Ureter (tissue), 1 donor: ENCODE measurements at regions not wholly inside any gene's neighbourhood (a gene's known extent, or its start where the extent isn't known, plus 50 kb on each side); places are given as distances from the start of the nearest gene placed in this dataset.
"Not testable (repeated sequence)": the region's sequence is repeated elsewhere in the genome, so short reads cannot be mapped to it uniquely, and the experiment has no call there.

Experiments used
- DNase-seq: peaks from one replicate; pipeline ENCODE4 v3.0.0-alpha.2; 2020; ENCODE audit warnings: low spot score
- donor health status: DM: yes; HTN: yes; CAD: no.

- DNase-seq = no peak
These were observed 225.6 kb upstream of the VLDLR start for GRCh38 chr9:2395814-2396612.

DNA sequence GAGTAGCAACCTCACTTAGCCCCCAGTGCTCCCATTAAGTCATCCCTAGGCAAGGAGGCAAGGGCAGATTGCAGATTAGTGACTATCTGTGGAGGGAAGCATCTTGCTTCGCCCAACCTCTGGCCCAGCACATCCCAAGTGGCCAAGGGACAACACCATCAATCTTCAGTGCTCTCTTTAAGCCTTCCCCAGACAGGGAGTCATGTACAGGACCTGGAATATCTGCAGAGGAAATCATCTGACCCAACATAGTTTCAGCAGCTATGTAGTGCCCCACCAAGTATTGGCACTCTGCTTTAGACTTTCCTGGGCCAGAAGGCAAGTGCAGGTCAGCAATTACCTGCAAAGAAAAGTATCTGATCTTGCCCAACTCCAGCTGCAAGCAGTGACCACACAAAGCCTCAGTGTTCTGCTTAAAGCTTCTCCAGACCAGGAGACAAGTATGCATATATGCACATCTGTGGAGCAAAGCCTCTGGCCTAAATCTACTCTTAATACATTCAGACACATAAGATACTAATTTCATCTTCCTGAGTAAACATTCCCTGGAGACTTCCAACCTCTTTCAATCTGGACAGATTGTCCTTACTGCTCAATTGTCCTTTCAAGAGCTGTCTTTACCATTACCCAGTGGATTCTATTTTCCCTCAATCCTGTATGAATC is 224.8 kb upstream of the VLDLR start:
- no peak for DNase-seq

- DNase-seq = not testable (repeated sequence)
These were observed 223.7 kb upstream of the VLDLR start for GRCh38 chr9:2397875-2398274.

- DNase-seq = not testable (repeated sequence)
These were observed 219.8 kb upstream of the VLDLR start for GRCh38 chr9:2401746-2402145.

DNA sequence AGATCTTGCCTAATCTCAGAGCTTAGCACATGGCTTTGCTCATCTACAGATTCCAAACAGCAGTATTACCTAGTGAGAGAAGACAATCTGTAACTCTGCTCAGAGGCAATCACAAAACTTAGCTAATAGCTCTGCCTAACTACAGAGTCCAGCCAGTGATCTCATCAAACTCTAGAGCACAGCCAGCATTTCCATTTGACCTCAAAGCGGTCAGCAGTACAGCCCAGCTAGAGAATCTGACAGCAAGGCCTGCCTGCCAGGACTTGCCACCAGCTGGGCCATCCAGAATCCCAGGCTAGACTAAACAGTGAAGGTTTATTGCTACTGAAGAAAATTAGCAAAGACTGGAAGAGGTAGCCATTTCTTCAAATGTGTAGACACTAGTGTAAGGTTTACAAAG is 217.9 kb upstream of the VLDLR start:
- no peak for DNase-seq

DNA sequence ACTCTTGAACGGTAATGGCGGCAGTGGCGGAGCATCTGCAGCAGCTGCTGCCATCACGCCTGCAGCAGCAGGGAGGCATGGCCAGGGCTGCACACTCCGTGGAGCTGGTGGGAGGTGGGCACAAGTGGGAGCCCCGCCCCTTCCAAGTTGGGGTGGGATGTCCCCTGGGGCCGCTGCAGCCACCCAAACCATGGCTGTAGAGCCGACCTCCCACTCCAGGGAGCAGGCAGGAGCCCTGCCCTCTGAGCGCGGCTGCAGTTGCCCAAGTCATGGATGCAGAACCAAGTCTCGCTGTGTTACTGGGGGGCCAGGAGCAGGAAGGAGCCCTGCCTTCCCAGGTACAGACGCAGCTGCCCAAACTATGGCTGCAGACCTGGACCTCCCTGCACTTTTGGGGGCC is 215.3 kb upstream of the VLDLR start:
- no peak for DNase-seq

DNA sequence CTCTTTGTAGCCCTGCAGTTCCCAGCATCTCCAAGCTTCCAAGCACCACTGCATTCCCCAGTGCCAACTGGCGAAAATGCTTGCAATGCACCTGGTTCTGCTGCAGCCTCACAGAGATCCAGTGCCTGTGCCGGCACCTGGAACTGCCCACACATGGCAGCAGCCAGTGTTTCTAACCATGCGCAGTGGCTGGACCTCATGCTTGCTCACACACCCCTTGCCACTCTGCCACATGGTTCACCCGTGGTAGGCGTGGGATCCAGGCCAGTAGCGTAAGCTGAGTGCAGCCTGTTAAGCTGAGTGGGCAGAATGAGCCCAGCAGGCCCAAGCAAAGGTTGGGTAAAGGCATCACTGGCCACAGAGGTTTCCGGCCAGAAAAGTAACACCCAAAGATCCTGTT is 214.1 kb upstream of the VLDLR start:
- DNase-seq = no peak

- no peak for DNase-seq
These were observed 209.9 kb upstream of the VLDLR start for GRCh38 chr9:2411459-2412215.

DNA sequence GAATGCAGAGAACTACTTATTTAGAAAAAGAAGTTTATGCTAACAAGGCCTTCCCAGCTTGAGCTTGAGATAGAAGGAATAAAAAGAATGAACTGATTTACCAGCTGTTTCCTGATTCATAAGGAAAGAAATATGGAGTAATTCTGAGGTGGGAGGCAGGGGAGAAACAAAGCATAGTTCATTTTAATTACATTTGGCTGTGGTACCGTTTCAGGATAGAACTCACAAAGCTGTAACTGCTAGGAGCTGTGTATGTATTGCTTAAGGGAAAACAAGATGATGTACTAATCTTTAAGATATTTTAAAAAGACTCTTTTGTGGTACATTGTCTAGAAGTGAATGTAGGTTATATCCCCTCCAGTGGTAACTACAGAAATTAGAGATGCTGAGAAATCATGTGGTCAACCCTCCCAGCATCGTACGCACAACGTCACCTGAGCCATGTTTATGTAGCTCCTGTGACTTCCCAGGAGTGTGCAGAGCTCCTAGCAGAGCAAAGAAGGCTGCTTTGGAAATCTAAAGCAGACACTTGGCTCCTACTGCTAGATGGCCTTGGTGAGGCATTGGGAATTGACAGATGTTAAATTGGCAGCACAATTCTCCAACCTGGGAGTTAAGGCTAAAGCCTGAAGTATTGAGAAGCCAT is 208.3 kb upstream of the VLDLR start:
- DNase-seq = no peak

- no peak for DNase-seq
These were observed 207.1 kb upstream of the VLDLR start for GRCh38 chr9:2414465-2414864.

- no peak for DNase-seq
These were observed 206.3 kb upstream of the VLDLR start for GRCh38 chr9:2415326-2415725.

GRCh38 chr9:2417730-2418129 is 203.9 kb upstream of the VLDLR start:
- DNase-seq = no peak

DNA sequence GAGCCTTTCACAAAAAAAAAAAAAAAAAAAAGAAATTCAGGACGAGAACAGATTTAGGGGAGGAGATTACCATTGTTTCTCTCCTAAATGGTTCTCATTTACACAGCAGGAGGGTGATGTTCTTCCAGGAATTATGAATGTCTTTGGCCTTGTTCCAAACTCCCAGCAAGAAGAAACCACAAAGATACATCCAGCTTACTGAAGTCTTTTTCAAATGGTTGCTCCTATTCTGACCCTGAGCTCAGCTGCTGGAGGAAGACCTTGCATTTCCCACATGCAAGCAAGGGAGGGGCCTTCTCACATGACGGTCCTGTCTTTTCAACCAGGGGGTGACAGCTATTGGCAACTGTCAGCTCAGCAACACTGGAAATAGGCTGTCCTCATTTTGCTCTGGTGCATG is 203.0 kb upstream of the VLDLR start:
- DNase-seq = no peak

- DNase-seq = no peak
These were observed 202.2 kb upstream of the VLDLR start for GRCh38 chr9:2419347-2419746.

DNA sequence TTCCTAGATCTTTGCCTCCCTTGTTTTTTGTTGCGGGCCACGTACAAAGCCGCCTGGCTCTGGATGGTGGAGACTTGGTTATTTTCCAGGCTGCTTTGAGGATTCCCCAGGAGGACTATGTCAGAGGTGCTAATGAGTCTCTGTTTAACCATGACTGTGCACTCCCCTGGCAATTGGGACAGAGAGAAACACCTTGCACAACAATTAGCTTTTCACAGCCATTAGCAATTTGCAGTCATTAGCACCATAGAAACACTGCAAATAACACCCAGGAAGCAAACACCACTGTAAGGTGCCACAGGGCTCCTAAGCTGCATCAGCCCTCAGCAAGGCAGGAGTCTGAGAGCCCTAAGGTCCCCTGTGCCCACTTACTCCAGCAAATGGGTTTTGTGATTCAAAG is 201.0 kb upstream of the VLDLR start:
- no peak for DNase-seq

DNA sequence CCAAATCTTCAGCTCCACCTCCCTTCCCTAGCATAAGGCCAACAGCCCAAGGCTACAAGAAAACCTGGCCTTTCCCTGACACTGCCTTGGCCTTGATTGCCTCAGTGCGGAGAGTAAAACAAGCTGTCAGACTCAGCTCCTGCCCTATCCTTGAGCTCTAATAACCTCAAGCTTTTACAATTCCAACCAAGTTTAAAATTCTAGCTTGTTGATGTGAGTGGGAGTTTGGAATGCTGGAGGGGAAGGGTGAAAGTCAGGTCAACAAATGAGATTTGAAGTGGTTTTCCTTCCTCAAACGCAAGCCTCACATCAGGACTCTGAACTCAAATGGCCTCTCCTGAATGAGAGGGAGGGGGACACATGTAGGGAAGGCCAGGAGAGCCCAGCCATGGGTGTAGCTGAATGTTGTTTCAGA is 197.0 kb upstream of the VLDLR start:
- DNase-seq = no peak

DNA sequence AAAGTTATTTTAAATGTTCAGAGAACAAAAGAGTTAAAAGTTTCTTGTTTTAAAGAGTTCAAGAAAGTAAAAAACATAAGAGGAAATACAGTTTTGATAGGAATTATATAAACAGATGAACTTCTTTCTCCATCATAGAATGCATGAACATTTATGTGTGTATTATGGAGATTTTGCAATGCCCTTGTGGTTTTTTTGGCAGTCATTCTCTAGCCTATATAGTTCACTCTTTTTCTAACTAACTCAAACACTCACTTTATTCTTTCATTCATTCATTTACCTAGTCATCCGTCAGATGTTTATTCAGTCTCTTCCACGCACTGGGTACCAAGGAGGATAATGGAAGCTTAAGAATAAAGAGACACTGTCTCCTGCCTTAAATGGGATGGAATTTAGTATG is 195.9 kb upstream of the VLDLR start:
- no peak for DNase-seq

DNA sequence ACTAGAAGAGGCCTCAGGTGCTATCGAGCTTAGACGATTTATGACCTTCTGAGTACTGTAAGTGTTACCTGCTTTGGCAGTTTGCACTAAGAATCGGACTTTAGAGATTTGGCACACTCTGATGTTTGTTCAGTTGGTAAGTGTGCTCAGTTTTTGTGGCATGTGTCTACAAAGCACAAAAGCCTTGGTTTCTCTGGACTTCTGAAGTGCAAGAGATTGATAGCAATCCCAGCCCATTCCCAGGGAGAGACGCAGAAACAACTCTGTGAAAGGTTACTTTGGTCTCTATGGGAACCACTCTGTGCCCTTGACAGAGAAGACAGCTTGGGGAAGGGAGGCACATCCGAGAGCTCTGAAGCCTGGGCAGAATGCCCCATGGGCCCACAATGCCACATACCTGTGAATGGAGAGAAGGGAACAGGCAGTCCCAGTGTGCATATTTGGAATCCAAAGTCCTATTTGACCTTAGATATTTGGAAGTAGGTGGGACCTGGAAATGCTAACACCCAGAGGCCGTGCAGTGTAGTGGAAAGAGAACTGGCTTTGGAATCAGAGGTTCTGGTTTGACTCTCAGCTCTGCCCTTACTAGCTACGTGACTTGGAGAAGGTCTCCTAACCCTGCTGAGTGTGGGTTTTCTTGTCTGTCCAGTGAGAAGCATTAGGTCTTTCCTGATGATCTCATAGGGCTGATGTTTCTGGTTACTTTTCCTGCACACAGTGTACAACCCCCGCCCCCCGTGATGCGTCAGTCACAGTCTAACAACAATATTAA is 194.3 kb upstream of the VLDLR start:
- DNase-seq = no peak

DNA sequence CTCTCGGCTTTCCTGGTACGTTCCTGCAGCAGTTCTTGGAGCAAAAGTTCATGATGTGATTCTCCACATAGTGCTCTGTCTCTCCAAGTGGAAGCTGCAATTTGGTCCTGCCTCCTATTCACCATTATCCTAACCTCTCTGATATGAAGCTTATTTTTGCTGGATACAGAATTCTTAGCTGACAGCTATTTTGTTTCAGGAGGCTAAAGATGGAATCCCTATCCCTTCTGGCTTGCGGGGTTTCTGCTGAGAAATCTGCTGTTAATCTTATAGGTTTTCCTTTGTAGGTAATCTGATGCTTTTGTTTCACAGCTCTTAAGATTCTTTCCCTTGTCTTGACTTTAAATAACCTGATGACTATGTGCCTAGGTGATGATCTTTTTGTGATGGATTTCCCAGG is 181.6 kb upstream of the VLDLR start:
- DNase-seq = no peak

GRCh38 chr9:2443933-2444332 is 177.7 kb upstream of the VLDLR start:
- not testable (repeated sequence) for DNase-seq

GRCh38 chr9:2448193-2448738 is 173.3 kb upstream of the VLDLR start:
- DNase-seq = no peak
